Suprapubic skin (tissue), 4 donors: ENCODE measurements at regions not wholly inside any gene's neighbourhood (a gene's known extent, or its start where the extent isn't known, plus 50 kb on each side); places are given as distances from the start of the nearest gene placed in this dataset.

Experiments
- POLR2A ChIP-seq, 2 donors: fragments of 450-650 bp; IDR thresholded peaks; one replicate each; pipeline ENCODE4 v1.6.1; 2017; ENCODE audit warnings: antibody characterized with exemption in 2 of 2, mild to moderate bottlenecking in 2 of 2, moderate library complexity in 2 of 2
- POLR2AphosphoS5 ChIP-seq, 3 donors: sonication (generic); formaldehyde crosslinking; IDR thresholded peaks; one replicate each; pipeline ENCODE4 v1.6.1; 2017; ENCODE audit warnings: antibody characterized with exemption in 3 of 3
- TF ChIP-seq, protein P1 (sequence below), 2 donors: fragments of 200-600 bp in 1 of 2; fragments of 450-650 bp in 1 of 2; sonication (generic) in 1 of 2; IDR thresholded peaks; one replicate each; pipeline ENCODE4 v1.5.1; 2016 to 2019; ENCODE audit warnings: antibody characterized with exemption in 2 of 2, mild to moderate bottlenecking in 1 of 2, moderate library complexity in 1 of 2

DNA sequence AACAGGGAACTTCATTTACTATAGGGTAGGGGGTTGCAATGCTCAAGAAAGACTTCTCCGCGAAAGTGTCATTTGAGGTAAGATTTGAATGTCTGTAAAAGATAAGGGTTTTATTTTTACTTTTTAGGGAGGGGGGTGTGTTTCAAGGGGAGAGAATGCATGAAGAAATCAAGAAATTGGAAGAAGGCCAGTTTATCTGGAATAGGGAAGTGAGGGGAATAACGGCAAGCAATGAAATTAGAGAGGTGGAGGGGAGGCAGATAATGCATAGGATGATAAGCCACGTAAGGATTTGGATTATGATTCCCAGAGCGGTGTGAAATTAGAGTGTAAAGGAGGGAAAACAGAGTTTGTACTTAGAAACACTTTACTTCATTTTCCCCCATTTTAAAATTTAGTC is 63.0 kb upstream of the MB21D2 start:
- TF ChIP-seq, protein P1, sequence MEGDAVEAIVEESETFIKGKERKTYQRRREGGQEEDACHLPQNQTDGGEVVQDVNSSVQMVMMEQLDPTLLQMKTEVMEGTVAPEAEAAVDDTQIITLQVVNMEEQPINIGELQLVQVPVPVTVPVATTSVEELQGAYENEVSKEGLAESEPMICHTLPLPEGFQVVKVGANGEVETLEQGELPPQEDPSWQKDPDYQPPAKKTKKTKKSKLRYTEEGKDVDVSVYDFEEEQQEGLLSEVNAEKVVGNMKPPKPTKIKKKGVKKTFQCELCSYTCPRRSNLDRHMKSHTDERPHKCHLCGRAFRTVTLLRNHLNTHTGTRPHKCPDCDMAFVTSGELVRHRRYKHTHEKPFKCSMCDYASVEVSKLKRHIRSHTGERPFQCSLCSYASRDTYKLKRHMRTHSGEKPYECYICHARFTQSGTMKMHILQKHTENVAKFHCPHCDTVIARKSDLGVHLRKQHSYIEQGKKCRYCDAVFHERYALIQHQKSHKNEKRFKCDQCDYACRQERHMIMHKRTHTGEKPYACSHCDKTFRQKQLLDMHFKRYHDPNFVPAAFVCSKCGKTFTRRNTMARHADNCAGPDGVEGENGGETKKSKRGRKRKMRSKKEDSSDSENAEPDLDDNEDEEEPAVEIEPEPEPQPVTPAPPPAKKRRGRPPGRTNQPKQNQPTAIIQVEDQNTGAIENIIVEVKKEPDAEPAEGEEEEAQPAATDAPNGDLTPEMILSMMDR (IDR thresholded peaks at IDR 0.05) = no peak
- TF ChIP-seq POLR2A (IDR thresholded peaks at IDR 0.05) = no peak
- TF ChIP-seq POLR2AphosphoS5 (IDR thresholded peaks at IDR 0.05) = no peak
